ENCODE measurements at regions not wholly inside any gene's neighbourhood (a gene's known extent, or its start where the extent isn't known, plus 50 kb on each side); places are given as distances from the start of the nearest gene placed in this dataset.
"Not testable (repeated sequence)": the region's sequence is repeated elsewhere in the genome, so short reads cannot be mapped to it uniquely, and the experiment has no call there.

DNA sequence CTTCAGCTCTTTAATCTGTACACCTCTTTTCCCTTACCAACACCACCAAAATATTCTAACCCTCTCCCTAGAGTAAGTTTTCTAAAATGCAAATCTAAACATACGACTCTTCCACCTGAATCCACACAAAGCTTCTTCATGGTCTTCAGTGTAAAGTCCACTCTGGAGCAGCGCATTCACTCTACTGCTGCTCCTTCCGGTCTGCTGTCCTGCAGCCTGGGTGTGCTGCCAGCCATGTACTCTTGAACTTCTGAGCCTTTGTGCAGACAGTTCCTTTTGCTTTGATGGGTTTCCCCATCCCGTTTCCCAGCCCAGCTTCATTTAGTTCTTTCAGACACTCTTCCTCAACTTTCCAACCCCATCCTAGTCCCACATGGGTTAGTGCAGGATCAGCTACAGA, 108.7 kb upstream of the SGK1 start:
- TF ChIP-seq, protein P1, sequence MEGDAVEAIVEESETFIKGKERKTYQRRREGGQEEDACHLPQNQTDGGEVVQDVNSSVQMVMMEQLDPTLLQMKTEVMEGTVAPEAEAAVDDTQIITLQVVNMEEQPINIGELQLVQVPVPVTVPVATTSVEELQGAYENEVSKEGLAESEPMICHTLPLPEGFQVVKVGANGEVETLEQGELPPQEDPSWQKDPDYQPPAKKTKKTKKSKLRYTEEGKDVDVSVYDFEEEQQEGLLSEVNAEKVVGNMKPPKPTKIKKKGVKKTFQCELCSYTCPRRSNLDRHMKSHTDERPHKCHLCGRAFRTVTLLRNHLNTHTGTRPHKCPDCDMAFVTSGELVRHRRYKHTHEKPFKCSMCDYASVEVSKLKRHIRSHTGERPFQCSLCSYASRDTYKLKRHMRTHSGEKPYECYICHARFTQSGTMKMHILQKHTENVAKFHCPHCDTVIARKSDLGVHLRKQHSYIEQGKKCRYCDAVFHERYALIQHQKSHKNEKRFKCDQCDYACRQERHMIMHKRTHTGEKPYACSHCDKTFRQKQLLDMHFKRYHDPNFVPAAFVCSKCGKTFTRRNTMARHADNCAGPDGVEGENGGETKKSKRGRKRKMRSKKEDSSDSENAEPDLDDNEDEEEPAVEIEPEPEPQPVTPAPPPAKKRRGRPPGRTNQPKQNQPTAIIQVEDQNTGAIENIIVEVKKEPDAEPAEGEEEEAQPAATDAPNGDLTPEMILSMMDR (conservative IDR thresholded peaks at IDR 0.05; ENCODE audit: low read length), result no peak
- no peak for TF ChIP-seq EZH2phosphoT487 (IDR thresholded peaks at IDR 0.05; ENCODE audit: borderline replicate concordance)
- Histone ChIP-seq H3K36me3 (ENCODE audit: insufficient read depth, low read length) (no peaks in the 10 kb centered on the region), H3K9me3 (ENCODE audit: insufficient read depth, low read depth, low read length) (no peaks in the 10 kb centered on the region), H3K4me1 (ENCODE audit: insufficient read depth, low read length, poor library complexity, severe bottlenecking) (peaks cover 5% of the 10 kb centered on the region), H3K4me2 (ENCODE audit: low read depth, low read length, poor library complexity, severe bottlenecking) (no peak overlapping the region), H3K9me2 (replicated peaks; ENCODE audit: low read depth, low read length) (no peaks in the 10 kb centered on the region), H3K4me3 (ENCODE audit: low read length, poor library complexity, severe bottlenecking) (no peak overlapping the region), H3K9ac (ENCODE audit: low read depth, low read length, poor library complexity, severe bottlenecking) (no peak overlapping the region), H2AFZ (ENCODE audit: low read length) (no peak overlapping the region), H3K27me3 (ENCODE audit: insufficient read depth, low read length, poor library complexity, severe bottlenecking) (no peaks in the 10 kb centered on the region), H3K79me2 (ENCODE audit: insufficient read depth, low read length) (no peaks in the 10 kb centered on the region), H4K20me1 (ENCODE audit: insufficient read depth, low read length, poor library complexity, severe bottlenecking) (no peaks in the 10 kb centered on the region), H3F3A (ENCODE audit: low read depth) (no peaks in the 10 kb centered on the region)

DNA sequence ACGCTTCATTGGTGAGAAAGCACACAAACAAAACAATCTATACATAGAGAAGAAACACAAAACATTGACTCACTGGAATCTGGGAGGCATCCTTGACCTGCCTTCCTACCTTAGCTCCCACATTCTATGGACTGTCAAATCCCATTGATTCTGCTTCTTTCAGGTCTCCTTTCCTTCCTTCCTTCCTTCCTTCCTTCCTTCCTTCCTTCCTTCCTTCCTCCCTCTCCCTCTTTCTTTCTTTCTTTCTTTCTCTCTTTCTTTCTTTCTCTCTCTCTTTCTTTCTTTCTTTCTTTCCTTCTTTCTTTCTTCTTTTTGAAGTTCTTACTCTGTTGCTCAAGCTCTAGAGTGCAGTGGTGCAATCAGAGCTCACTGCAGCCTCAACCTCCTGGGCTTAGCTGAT, 108.0 kb upstream of the SGK1 start:
- not testable (repeated sequence) for H2AFZ ChIP-seq (ENCODE audit: low read length); H3K4me3 ChIP-seq (ENCODE audit: low read length, poor library complexity, severe bottlenecking); H3F3A ChIP-seq (ENCODE audit: low read depth); H3K9me2 ChIP-seq (replicated peaks; ENCODE audit: low read depth, low read length); H3K9ac ChIP-seq (ENCODE audit: low read depth, low read length, poor library complexity, severe bottlenecking); H3K4me2 ChIP-seq (ENCODE audit: low read depth, low read length, poor library complexity, severe bottlenecking); H4K20me1 ChIP-seq (ENCODE audit: insufficient read depth, low read length, poor library complexity, severe bottlenecking); H3K79me2 ChIP-seq (ENCODE audit: insufficient read depth, low read length); H3K36me3 ChIP-seq (ENCODE audit: insufficient read depth, low read length); H3K27me3 ChIP-seq (ENCODE audit: insufficient read depth, low read length, poor library complexity, severe bottlenecking); H3K4me1 ChIP-seq (ENCODE audit: insufficient read depth, low read length, poor library complexity, severe bottlenecking); H3K9me3 ChIP-seq (ENCODE audit: insufficient read depth, low read depth, low read length)

DNA sequence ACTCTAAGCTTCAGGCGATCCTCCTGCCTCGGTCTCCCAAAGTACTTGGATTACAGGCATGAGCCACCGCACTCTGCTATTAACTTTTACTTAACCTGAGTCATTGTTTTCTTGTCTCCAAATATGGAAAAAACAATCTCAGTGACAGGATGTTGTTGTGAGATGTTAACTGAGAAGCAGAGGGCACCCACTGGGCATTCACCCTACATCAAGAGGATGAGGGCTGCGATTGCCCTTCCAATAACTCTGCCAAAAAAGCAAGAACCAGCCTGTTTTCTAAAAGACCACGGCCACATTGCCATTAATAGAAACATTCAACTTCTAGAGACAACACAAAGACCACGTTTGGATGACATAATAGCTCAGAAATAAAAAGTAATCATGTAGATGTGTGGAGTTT, 107.6 kb upstream of the SGK1 start:
- TF ChIP-seq EZH2phosphoT487 (IDR thresholded peaks at IDR 0.05; ENCODE audit: borderline replicate concordance), result no peak
- TF ChIP-seq, protein P1 (conservative IDR thresholded peaks at IDR 0.05; ENCODE audit: low read length), result no peak
- no peak overlapping the region for H2AFZ ChIP-seq (ENCODE audit: low read length)
- no peaks in the 10 kb centered on the region for H3K79me2 ChIP-seq (ENCODE audit: insufficient read depth, low read length)
- no peaks in the 10 kb centered on the region for H3F3A ChIP-seq (ENCODE audit: low read depth)
- no peaks in the 10 kb centered on the region for H3K36me3 ChIP-seq (ENCODE audit: insufficient read depth, low read length)
- no peak overlapping the region for H3K4me3 ChIP-seq (ENCODE audit: low read length, poor library complexity, severe bottlenecking)
- H3K4me2 ChIP-seq (ENCODE audit: low read depth, low read length, poor library complexity, severe bottlenecking), result no peak overlapping the region
- H3K9ac ChIP-seq (ENCODE audit: low read depth, low read length, poor library complexity, severe bottlenecking), result no peak overlapping the region
- H3K27me3 ChIP-seq (ENCODE audit: insufficient read depth, low read length, poor library complexity, severe bottlenecking), result no peaks in the 10 kb centered on the region
- H3K9me2 ChIP-seq (replicated peaks; ENCODE audit: low read depth, low read length), result no peaks in the 10 kb centered on the region
- H4K20me1 ChIP-seq (ENCODE audit: insufficient read depth, low read length, poor library complexity, severe bottlenecking), result no peaks in the 10 kb centered on the region
- H3K4me1 ChIP-seq (ENCODE audit: insufficient read depth, low read length, poor library complexity, severe bottlenecking), result peaks cover 5% of the 10 kb centered on the region
- no peaks in the 10 kb centered on the region for H3K9me3 ChIP-seq (ENCODE audit: insufficient read depth, low read depth, low read length)

DNA sequence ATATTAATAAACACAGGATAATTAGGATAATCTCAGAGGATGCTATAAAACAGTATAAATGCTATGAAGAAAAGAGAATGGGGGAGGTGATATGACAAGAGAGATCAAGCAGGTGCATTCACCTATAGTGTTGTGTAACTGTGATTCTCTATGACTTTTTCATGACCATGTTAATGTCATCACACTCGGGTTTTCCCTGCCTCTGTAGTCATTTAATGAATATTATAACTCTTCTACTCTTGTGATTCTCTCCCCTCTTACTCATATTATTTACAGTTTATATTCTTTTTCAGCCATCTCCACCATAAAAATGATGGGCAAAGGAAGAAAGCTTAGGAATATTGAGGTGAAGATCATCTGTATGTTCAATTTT, 106.9 kb upstream of the SGK1 start:
- H3F3A ChIP-seq (ENCODE audit: low read depth), result no peaks in the 10 kb centered on the region
- TF ChIP-seq, protein P1 (conservative IDR thresholded peaks at IDR 0.05; ENCODE audit: low read length), result no peak
- TF ChIP-seq EZH2phosphoT487 (IDR thresholded peaks at IDR 0.05; ENCODE audit: borderline replicate concordance), result no peak

More for the DNA sequence above, 106.9 kb upstream of the SGK1 start:
- Histone ChIP-seq H3K27me3 (ENCODE audit: insufficient read depth, low read length, poor library complexity, severe bottlenecking) (no peaks in the 10 kb centered on the region), H3K9me2 (replicated peaks; ENCODE audit: low read depth, low read length) (no peaks in the 10 kb centered on the region), H3K4me3 (ENCODE audit: low read length, poor library complexity, severe bottlenecking) (no peak overlapping the region), H3K4me2 (ENCODE audit: low read depth, low read length, poor library complexity, severe bottlenecking) (no peak overlapping the region), H3K9ac (ENCODE audit: low read depth, low read length, poor library complexity, severe bottlenecking) (no peak overlapping the region), H3K36me3 (ENCODE audit: insufficient read depth, low read length) (no peaks in the 10 kb centered on the region), H3K4me1 (ENCODE audit: insufficient read depth, low read length, poor library complexity, severe bottlenecking) (peaks cover 5% of the 10 kb centered on the region), H2AFZ (ENCODE audit: low read length) (no peak overlapping the region), H3K9me3 (ENCODE audit: insufficient read depth, low read depth, low read length) (no peaks in the 10 kb centered on the region), H3K79me2 (ENCODE audit: insufficient read depth, low read length) (no peaks in the 10 kb centered on the region), H4K20me1 (ENCODE audit: insufficient read depth, low read length, poor library complexity, severe bottlenecking) (no peaks in the 10 kb centered on the region)

All from Loucy (cell line).